ENCODE measurements at regions not wholly inside any gene's neighbourhood (a gene's known extent, or its start where the extent isn't known, plus 50 kb on each side); places are given as distances from the start of the nearest gene placed in this dataset.
"Not testable (repeated sequence)": the region's sequence is repeated elsewhere in the genome, so short reads cannot be mapped to it uniquely, and the experiment has no call there.

DNA sequence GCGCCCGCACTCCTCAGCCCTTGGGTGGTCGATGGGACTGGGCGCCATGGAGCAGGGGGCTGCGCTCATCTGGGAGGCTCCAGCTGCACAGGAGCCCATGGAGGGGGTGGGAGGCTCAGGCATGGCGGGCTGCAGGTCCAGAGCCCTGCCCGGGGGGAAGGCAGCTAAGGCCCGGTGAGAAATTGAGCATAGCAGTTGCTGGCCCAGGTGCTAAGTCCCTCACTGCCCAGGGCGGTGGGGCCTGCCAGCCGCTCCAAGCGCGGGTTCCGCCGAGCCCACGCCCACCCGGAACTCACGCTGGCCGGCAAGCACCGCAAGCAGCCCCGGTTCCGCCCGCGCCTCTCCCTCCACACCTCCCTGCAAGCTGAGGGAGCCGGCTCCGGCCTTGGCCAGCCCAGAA lies 508.2 kb upstream of the CYLC2 start:
- TF ChIP-seq, protein P1, sequence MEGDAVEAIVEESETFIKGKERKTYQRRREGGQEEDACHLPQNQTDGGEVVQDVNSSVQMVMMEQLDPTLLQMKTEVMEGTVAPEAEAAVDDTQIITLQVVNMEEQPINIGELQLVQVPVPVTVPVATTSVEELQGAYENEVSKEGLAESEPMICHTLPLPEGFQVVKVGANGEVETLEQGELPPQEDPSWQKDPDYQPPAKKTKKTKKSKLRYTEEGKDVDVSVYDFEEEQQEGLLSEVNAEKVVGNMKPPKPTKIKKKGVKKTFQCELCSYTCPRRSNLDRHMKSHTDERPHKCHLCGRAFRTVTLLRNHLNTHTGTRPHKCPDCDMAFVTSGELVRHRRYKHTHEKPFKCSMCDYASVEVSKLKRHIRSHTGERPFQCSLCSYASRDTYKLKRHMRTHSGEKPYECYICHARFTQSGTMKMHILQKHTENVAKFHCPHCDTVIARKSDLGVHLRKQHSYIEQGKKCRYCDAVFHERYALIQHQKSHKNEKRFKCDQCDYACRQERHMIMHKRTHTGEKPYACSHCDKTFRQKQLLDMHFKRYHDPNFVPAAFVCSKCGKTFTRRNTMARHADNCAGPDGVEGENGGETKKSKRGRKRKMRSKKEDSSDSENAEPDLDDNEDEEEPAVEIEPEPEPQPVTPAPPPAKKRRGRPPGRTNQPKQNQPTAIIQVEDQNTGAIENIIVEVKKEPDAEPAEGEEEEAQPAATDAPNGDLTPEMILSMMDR (IDR thresholded peaks at IDR 0.05; ENCODE audit: insufficient read depth, low read length, poor library complexity, severe bottlenecking): not testable (repeated sequence)
- TF ChIP-seq EZH2phosphoT487 (conservative IDR thresholded peaks at IDR 0.05; ENCODE audit: low read length): not testable (repeated sequence)
